ENCODE measurements at regions not wholly inside any gene's neighbourhood (a gene's known extent, or its start where the extent isn't known, plus 50 kb on each side); places are given as distances from the start of the nearest gene placed in this dataset.
"Not testable (repeated sequence)": the region's sequence is repeated elsewhere in the genome, so short reads cannot be mapped to it uniquely, and the experiment has no call there.

DNA sequence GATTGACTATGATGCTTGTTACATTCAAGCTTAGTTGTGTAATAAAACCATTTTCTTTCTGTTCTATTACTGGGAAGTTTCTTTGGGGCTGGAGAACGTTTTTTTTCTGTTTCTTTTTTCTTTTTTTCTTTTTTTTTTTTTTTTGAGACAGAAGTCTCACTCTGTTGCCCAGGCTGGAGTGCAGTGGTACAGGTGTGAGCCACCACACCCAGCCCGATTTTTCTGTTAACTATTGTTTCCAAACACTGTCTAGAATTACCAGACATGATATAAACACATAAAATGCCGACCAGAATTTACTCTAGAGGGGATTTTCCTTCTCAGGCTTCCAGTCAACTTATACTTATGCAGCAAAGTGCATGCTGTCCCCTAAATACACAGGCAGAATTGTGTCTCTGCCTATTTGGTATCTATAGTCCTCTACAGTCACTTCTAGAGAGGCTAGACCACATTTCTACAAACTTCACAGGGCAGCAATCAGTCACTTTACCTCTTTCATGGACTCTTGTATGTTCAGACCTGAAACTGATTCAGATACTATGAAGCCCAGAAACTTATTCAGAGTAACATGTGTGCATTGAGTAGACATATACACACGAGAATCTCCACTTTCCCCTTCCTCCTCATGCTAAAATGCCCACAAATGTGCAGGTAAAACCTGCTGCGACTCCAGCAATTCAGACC is 121.2 kb downstream of the ZNF737 start:
- no peaks in the 10 kb centered on the region for H3K9me2 ChIP-seq (ENCODE audit: low read depth, low read length)
- H3K36me3 ChIP-seq (ENCODE audit: insufficient read depth, low read length), result no peaks in the 10 kb centered on the region
- H3F3A ChIP-seq (ENCODE audit: insufficient read depth, low read length), result no peaks in the 10 kb centered on the region
- no peaks in the 10 kb centered on the region for H3K27me3 ChIP-seq (ENCODE audit: insufficient read depth, low read length)
- no peak overlapping the region for H3K4me3 ChIP-seq (ENCODE audit: low read depth, low read length, poor library complexity, severe bottlenecking)
- peaks cover 7% of the 10 kb centered on the region for H3K4me1 ChIP-seq (ENCODE audit: insufficient read depth, low read length, severe bottlenecking)
- no peak overlapping the region for H3K27ac ChIP-seq (ENCODE audit: low read depth, low read length, poor library complexity, severe bottlenecking)
- TF ChIP-seq, protein P1, sequence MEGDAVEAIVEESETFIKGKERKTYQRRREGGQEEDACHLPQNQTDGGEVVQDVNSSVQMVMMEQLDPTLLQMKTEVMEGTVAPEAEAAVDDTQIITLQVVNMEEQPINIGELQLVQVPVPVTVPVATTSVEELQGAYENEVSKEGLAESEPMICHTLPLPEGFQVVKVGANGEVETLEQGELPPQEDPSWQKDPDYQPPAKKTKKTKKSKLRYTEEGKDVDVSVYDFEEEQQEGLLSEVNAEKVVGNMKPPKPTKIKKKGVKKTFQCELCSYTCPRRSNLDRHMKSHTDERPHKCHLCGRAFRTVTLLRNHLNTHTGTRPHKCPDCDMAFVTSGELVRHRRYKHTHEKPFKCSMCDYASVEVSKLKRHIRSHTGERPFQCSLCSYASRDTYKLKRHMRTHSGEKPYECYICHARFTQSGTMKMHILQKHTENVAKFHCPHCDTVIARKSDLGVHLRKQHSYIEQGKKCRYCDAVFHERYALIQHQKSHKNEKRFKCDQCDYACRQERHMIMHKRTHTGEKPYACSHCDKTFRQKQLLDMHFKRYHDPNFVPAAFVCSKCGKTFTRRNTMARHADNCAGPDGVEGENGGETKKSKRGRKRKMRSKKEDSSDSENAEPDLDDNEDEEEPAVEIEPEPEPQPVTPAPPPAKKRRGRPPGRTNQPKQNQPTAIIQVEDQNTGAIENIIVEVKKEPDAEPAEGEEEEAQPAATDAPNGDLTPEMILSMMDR (IDR thresholded peaks at IDR 0.05; ENCODE audit: low read length), result no peak
- TF ChIP-seq EZH2 (IDR thresholded peaks at IDR 0.05; ENCODE audit: borderline replicate concordance, low read length), result no peak
- H3K79me2 ChIP-seq (ENCODE audit: insufficient read depth, low read length), result no peaks in the 10 kb centered on the region
- no peak overlapping the region for H3K4me2 ChIP-seq (ENCODE audit: low read length)
- no peaks in the 10 kb centered on the region for H3K9me3 ChIP-seq (ENCODE audit: low read length)
- no peak overlapping the region for H3K9ac ChIP-seq (ENCODE audit: low read length)
- no peaks in the 10 kb centered on the region for H4K20me1 ChIP-seq (ENCODE audit: insufficient read depth, low read length)
- H2AFZ ChIP-seq (ENCODE audit: low read length), result no peak overlapping the region

DNA sequence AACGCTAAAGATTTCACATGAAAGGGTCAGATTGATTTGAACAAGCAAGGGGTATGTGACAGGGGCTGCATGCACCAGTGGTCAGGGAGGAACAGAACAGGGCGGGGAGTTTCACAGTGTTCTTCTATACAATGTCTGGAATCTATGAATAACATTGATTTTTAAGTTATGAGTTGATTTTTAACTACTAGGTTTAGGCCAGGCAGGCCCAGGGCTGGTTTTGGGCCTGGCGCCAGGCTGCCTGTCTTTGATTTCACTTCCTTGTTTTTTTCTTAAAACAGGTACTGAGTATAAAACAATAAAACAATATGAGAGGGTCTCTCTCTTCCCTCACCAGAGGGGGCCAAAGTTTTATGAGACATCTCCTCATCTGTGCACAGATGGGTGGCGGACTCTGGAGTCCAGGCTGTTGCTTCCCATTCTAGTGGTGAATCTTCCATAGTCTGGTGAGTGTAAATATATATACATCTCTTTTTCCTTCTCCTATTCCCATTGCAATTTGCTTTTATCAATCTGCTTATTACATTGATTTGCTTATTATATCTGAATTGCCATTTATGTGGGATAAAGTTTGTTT is 133.2 kb downstream of the ZNF737 start:
- H2AFZ ChIP-seq (ENCODE audit: low read length), result not testable (repeated sequence)

DNA sequence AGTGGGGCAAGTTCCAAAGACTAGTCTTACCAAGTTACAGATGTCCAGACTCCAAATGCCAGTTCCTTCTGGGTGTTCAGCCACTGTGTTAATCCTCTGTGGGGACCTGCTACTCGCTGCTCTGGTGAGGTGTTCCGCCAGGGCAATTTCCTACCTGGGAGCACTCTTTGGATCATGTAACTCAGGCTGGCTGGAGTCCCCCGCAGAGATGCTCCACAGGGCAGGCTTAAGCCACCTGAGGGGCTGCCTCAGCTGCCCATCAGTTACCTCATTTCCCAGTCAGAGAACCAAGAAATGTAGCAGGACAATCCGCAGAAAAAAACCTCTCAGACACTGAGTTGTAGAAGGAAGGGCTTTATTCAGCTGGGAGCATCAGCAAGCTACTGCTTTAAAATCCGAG is 133.8 kb downstream of the ZNF737 start:
- H3K27ac ChIP-seq (ENCODE audit: low read depth, low read length, poor library complexity, severe bottlenecking), result peak overlapping the region; percentile 63
- H3K9ac ChIP-seq (ENCODE audit: low read length), result no peak overlapping the region; the same call in 1 of the 2 replicates
- H3K4me1 ChIP-seq (ENCODE audit: insufficient read depth, low read length, severe bottlenecking), result peaks cover 18% of the 10 kb centered on the region
- H3K9me2 ChIP-seq (ENCODE audit: low read depth, low read length), result no peaks in the 10 kb centered on the region
- no peaks in the 10 kb centered on the region for H3K9me3 ChIP-seq (ENCODE audit: low read length)
- no peak overlapping the region; the same call in 1 of the 2 replicates for H3K4me2 ChIP-seq (ENCODE audit: low read length)
- no peak overlapping the region for H2AFZ ChIP-seq (ENCODE audit: low read length)
- H4K20me1 ChIP-seq (ENCODE audit: insufficient read depth, low read length), result no peaks in the 10 kb centered on the region
- H3K36me3 ChIP-seq (ENCODE audit: insufficient read depth, low read length), result no peaks in the 10 kb centered on the region
- TF ChIP-seq, protein P1 (IDR thresholded peaks at IDR 0.05; ENCODE audit: low read length), result no peak
- no peak for TF ChIP-seq EZH2 (IDR thresholded peaks at IDR 0.05; ENCODE audit: borderline replicate concordance, low read length)
- H3K79me2 ChIP-seq (ENCODE audit: insufficient read depth, low read length), result no peaks in the 10 kb centered on the region
- no peaks in the 10 kb centered on the region for H3K27me3 ChIP-seq (ENCODE audit: insufficient read depth, low read length)
- no peak overlapping the region for H3K4me3 ChIP-seq (ENCODE audit: low read depth, low read length, poor library complexity, severe bottlenecking)
- H3F3A ChIP-seq (ENCODE audit: insufficient read depth, low read length), result no peaks in the 10 kb centered on the region

More for the DNA sequence above, 133.2 kb downstream of the ZNF737 start:
- not testable (repeated sequence) for H3K36me3 ChIP-seq (ENCODE audit: insufficient read depth, low read length); H3K9me2 ChIP-seq (ENCODE audit: low read depth, low read length); H3K4me3 ChIP-seq (ENCODE audit: low read depth, low read length, poor library complexity, severe bottlenecking); H3K9me3 ChIP-seq (ENCODE audit: low read length); H3K4me2 ChIP-seq (ENCODE audit: low read length); H3K27me3 ChIP-seq (ENCODE audit: insufficient read depth, low read length); H4K20me1 ChIP-seq (ENCODE audit: insufficient read depth, low read length); H3K9ac ChIP-seq (ENCODE audit: low read length); H3F3A ChIP-seq (ENCODE audit: insufficient read depth, low read length); H3K79me2 ChIP-seq (ENCODE audit: insufficient read depth, low read length)
- Histone ChIP-seq H3K4me1 (ENCODE audit: insufficient read depth, low read length, severe bottlenecking) (peaks cover 18% of the 10 kb centered on the region), H3K27ac (ENCODE audit: low read depth, low read length, poor library complexity, severe bottlenecking) (peak overlapping the region; percentile 63)
